ENCODE measurements at regions not wholly inside any gene's neighbourhood (a gene's known extent, or its start where the extent isn't known, plus 50 kb on each side); places are given as distances from the start of the nearest gene placed in this dataset.

DNA sequence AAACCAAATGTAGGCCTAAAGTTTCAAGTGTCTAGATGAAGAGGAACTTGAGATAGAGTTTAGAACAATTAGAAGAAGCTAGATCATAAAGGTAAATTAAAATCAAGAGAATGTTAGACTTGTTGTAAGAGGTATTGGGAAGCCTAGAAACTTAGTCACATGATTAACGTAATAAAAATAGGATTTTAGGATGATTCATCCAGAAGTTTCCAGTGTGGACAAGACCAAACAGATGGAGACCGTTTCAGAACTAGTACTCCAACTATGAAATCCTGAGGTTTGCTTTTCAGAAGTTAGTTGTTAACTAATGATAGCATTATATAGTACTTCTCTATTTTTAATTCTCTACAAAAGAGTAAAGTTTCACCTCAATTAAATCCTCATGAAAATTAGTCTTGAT is 104.9 kb downstream of the MZT1 start:
- no peaks in the 10 kb centered on the region for H4K20me1 ChIP-seq (ENCODE audit: insufficient read depth)
- H3K9me3 ChIP-seq (ENCODE audit: low read length): no peaks in the 10 kb centered on the region
- H3F3A ChIP-seq (ENCODE audit: insufficient read depth, low read length, poor library complexity, severe bottlenecking): no peaks in the 10 kb centered on the region
- TF ChIP-seq RAD21 (conservative IDR thresholded peaks at IDR 0.05) (no peak), MXI1 (conservative IDR thresholded peaks at IDR 0.05; ENCODE audit: poor library complexity, severe bottlenecking) (no peak), EP300 (conservative IDR thresholded peaks at IDR 0.05; ENCODE audit: poor library complexity, severe bottlenecking) (no peak), SMC3 (conservative IDR thresholded peaks at IDR 0.05; ENCODE audit: poor library complexity) (no peak), EZH2 (IDR thresholded peaks at IDR 0.05; ENCODE audit: borderline replicate concordance, insufficient read depth, low read length, poor library complexity, severe bottlenecking) (no peak), POLR2AphosphoS5 (IDR thresholded peaks at IDR 0.05) (no peak), TAF1 (IDR thresholded peaks at IDR 0.05; ENCODE audit: low read depth) (no peak), REST (IDR thresholded peaks at IDR 0.05; ENCODE audit: borderline replicate concordance) (no peak)
- TF ChIP-seq, protein P1, sequence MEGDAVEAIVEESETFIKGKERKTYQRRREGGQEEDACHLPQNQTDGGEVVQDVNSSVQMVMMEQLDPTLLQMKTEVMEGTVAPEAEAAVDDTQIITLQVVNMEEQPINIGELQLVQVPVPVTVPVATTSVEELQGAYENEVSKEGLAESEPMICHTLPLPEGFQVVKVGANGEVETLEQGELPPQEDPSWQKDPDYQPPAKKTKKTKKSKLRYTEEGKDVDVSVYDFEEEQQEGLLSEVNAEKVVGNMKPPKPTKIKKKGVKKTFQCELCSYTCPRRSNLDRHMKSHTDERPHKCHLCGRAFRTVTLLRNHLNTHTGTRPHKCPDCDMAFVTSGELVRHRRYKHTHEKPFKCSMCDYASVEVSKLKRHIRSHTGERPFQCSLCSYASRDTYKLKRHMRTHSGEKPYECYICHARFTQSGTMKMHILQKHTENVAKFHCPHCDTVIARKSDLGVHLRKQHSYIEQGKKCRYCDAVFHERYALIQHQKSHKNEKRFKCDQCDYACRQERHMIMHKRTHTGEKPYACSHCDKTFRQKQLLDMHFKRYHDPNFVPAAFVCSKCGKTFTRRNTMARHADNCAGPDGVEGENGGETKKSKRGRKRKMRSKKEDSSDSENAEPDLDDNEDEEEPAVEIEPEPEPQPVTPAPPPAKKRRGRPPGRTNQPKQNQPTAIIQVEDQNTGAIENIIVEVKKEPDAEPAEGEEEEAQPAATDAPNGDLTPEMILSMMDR (IDR thresholded peaks at IDR 0.05; ENCODE audit: poor library complexity, severe bottlenecking): no peak
- no peaks in the 10 kb centered on the region for H3K36me3 ChIP-seq (ENCODE audit: insufficient read depth, low read length)
- H3K27ac ChIP-seq (ENCODE audit: low read length): no peak overlapping the region
- H2AFZ ChIP-seq (ENCODE audit: low read depth, low read length): no peak overlapping the region
- H3K9ac ChIP-seq (ENCODE audit: low read length): no peak overlapping the region
- H3K79me2 ChIP-seq (replicated peaks; ENCODE audit: insufficient read depth, low read length): no peaks in the 10 kb centered on the region
- no peak overlapping the region for H3K4me2 ChIP-seq (ENCODE audit: low read length)
- no peak overlapping the region for H3K4me3 ChIP-seq (ENCODE audit: low read length)
- no peaks in the 10 kb centered on the region for H3K27me3 ChIP-seq (ENCODE audit: insufficient read depth, low read depth, low read length)
- no peaks in the 10 kb centered on the region for H3K9me2 ChIP-seq (ENCODE audit: insufficient read depth, low read length)

DNA sequence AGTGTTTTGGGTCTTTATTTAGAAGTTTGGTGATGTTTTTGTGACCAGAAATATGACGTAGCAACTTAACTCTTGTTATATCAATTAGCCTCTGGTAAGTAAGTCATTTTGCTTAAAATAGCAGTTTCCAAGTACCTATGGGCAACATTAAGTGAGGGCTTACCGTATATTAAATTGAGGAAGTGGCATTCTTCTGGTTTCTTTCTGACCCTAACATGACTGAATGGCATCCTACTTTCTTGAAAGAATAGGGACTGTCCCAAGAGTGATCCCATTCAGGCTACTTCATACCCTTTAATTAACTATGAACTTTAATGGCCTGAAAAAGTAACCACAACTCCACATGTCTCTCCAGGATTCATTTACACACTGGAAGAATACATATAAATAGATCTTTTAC is 106.6 kb downstream of the MZT1 start:
- H3K27ac ChIP-seq (ENCODE audit: low read length): no peak overlapping the region
- no peaks in the 10 kb centered on the region for H4K20me1 ChIP-seq (ENCODE audit: insufficient read depth)

More for the DNA sequence above, 106.6 kb downstream of the MZT1 start:
- Histone ChIP-seq H3K4me3 (ENCODE audit: low read length) (no peak overlapping the region), H3K4me2 (ENCODE audit: low read length) (no peak overlapping the region), H3K36me3 (ENCODE audit: insufficient read depth, low read length) (no peaks in the 10 kb centered on the region), H3K9me2 (ENCODE audit: insufficient read depth, low read length) (no peaks in the 10 kb centered on the region), H2AFZ (ENCODE audit: low read depth, low read length) (no peak overlapping the region), H3K79me2 (replicated peaks; ENCODE audit: insufficient read depth, low read length) (no peaks in the 10 kb centered on the region), H3K9me3 (ENCODE audit: low read length) (no peaks in the 10 kb centered on the region), H3F3A (ENCODE audit: insufficient read depth, low read length, poor library complexity, severe bottlenecking) (no peaks in the 10 kb centered on the region), H3K27me3 (ENCODE audit: insufficient read depth, low read depth, low read length) (no peaks in the 10 kb centered on the region), H3K9ac (ENCODE audit: low read length) (no peak overlapping the region)
- TF ChIP-seq MXI1 (conservative IDR thresholded peaks at IDR 0.05; ENCODE audit: poor library complexity, severe bottlenecking) (no peak), EZH2 (IDR thresholded peaks at IDR 0.05; ENCODE audit: borderline replicate concordance, insufficient read depth, low read length, poor library complexity, severe bottlenecking) (no peak), TAF1 (IDR thresholded peaks at IDR 0.05; ENCODE audit: low read depth) (no peak), EP300 (conservative IDR thresholded peaks at IDR 0.05; ENCODE audit: poor library complexity, severe bottlenecking) (no peak), RAD21 (conservative IDR thresholded peaks at IDR 0.05) (no peak), REST (IDR thresholded peaks at IDR 0.05; ENCODE audit: borderline replicate concordance) (no peak), SMC3 (conservative IDR thresholded peaks at IDR 0.05; ENCODE audit: poor library complexity) (no peak), POLR2AphosphoS5 (IDR thresholded peaks at IDR 0.05) (no peak)
- TF ChIP-seq, protein P1 (IDR thresholded peaks at IDR 0.05; ENCODE audit: poor library complexity, severe bottlenecking): no peak

Measured in neural cell (in vitro differentiated cells).